ENCODE measurements at regions not wholly inside any gene's neighbourhood (a gene's known extent, or its start where the extent isn't known, plus 50 kb on each side); places are given as distances from the start of the nearest gene placed in this dataset.

DNA sequence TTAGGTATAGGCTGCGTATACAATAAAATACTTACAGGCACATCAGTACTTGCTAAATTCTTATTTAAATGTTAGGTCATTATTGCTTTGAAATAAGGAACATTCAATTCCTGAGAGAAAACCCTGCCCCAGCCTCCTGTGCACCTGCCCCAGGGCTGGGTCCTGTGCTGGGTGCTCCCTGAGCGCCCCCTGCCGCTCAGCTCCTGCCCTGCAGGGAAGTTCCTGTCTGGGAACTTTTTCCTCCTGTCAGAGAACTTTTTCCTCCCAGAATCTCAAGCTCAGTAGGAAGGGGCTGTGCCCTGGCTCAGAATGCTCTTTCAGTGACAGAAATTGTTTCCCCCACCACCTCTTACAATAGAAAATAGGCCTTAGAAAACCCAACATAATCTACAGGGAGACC, 751.1 kb downstream of the TMEM121 start:
- no peaks in the 10 kb centered on the region for H3K36me3 ChIP-seq (ENCODE audit: insufficient read depth, low read length)
- FAIRE-seq (no peak), DNase-seq (ENCODE audit: low read depth) (no peak)
- Mint-ChIP-seq H3K27ac (ENCODE audit: unreplicated experiment) (no peak overlapping the region), H3K27me3 (ENCODE audit: low read depth, unreplicated experiment) (no peaks in the 10 kb centered on the region), H3K9me3 (ENCODE audit: unreplicated experiment) (peaks cover 15% of the 10 kb centered on the region), H3K36me3 (ENCODE audit: low read depth, unreplicated experiment) (no peaks in the 10 kb centered on the region), H3K4me3 (ENCODE audit: unreplicated experiment) (no peak overlapping the region), H3K4me1 (ENCODE audit: low read depth, unreplicated experiment) (no peaks in the 10 kb centered on the region)
- peaks cover 3% of the 10 kb centered on the region for H3K9me3 ChIP-seq (ENCODE audit: insufficient read depth, low read depth, low read length)
- no peak overlapping the region for H3K9ac ChIP-seq (ENCODE audit: low read length)
- TF ChIP-seq EZH2 (IDR thresholded peaks at IDR 0.05; ENCODE audit: insufficient read depth, low read length): no peak
- TF ChIP-seq, protein P1, sequence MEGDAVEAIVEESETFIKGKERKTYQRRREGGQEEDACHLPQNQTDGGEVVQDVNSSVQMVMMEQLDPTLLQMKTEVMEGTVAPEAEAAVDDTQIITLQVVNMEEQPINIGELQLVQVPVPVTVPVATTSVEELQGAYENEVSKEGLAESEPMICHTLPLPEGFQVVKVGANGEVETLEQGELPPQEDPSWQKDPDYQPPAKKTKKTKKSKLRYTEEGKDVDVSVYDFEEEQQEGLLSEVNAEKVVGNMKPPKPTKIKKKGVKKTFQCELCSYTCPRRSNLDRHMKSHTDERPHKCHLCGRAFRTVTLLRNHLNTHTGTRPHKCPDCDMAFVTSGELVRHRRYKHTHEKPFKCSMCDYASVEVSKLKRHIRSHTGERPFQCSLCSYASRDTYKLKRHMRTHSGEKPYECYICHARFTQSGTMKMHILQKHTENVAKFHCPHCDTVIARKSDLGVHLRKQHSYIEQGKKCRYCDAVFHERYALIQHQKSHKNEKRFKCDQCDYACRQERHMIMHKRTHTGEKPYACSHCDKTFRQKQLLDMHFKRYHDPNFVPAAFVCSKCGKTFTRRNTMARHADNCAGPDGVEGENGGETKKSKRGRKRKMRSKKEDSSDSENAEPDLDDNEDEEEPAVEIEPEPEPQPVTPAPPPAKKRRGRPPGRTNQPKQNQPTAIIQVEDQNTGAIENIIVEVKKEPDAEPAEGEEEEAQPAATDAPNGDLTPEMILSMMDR (IDR thresholded peaks at IDR 0.05; ENCODE audit: insufficient read depth, low read depth, low read length): no peak
- no peaks in the 10 kb centered on the region for H3K27me3 ChIP-seq (ENCODE audit: insufficient read depth, low read length)
- no peaks in the 10 kb centered on the region for H4K20me1 ChIP-seq (ENCODE audit: insufficient read depth, low read length)
- no peak overlapping the region for H3K4me3 ChIP-seq (ENCODE audit: insufficient read depth, low read depth, low read length)
- no peak overlapping the region for H2AFZ ChIP-seq (ENCODE audit: low read depth, low read length)
- no peaks in the 10 kb centered on the region for H3K4me1 ChIP-seq (ENCODE audit: insufficient read depth, low read length)
- H3K27ac ChIP-seq (ENCODE audit: low read depth, low read length): no peak overlapping the region
- no peaks in the 10 kb centered on the region for H3K79me2 ChIP-seq (ENCODE audit: insufficient read depth, low read length)
- no peak overlapping the region for H3K4me2 ChIP-seq (ENCODE audit: low read length)

DNA sequence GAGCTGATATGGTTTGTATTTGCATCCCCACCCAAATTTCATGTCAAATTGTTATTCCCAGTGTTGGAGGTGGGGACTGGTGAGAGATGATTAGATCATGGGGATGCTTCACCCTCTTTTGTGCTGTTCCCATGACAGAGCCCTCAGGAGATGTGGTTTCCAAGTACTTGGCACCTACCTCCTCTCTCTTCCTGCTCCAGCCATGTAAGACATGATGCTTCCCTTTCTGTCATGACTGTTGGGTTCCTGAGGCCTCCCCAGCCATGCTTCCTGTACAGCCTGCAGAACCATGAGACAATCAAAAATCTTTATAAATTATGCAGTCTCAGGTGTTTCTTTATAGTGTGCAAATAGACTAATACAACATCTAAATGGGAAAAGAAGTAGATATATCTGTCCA, 754.5 kb downstream of the TMEM121 start:
- no peaks in the 10 kb centered on the region for H3K36me3 Mint-ChIP-seq (ENCODE audit: low read depth, unreplicated experiment)
- FAIRE-seq: no peak
- Histone ChIP-seq H3K4me1 (ENCODE audit: insufficient read depth, low read length) (no peaks in the 10 kb centered on the region), H3K9me3 (ENCODE audit: insufficient read depth, low read depth, low read length) (peaks cover 3% of the 10 kb centered on the region), H4K20me1 (ENCODE audit: insufficient read depth, low read length) (no peaks in the 10 kb centered on the region), H3K27ac (ENCODE audit: low read depth, low read length) (no peak overlapping the region), H3K27me3 (ENCODE audit: insufficient read depth, low read length) (no peaks in the 10 kb centered on the region), H3K79me2 (ENCODE audit: insufficient read depth, low read length) (no peaks in the 10 kb centered on the region), H2AFZ (ENCODE audit: low read depth, low read length) (no peak overlapping the region), H3K9ac (ENCODE audit: low read length) (no peak overlapping the region), H3K4me3 (ENCODE audit: insufficient read depth, low read depth, low read length) (no peak overlapping the region), H3K36me3 (ENCODE audit: insufficient read depth, low read length) (no peaks in the 10 kb centered on the region), H3K4me2 (ENCODE audit: low read length) (no peak overlapping the region)
- no peak for TF ChIP-seq EZH2 (IDR thresholded peaks at IDR 0.05; ENCODE audit: insufficient read depth, low read length)
- TF ChIP-seq, protein P1 (IDR thresholded peaks at IDR 0.05; ENCODE audit: insufficient read depth, low read depth, low read length): no peak
- H3K4me3 Mint-ChIP-seq (ENCODE audit: unreplicated experiment): no peak overlapping the region
- DNase-seq (ENCODE audit: low read depth): no peak
- no peaks in the 10 kb centered on the region for H3K27me3 Mint-ChIP-seq (ENCODE audit: low read depth, unreplicated experiment)
- no peak overlapping the region for H3K27ac Mint-ChIP-seq (ENCODE audit: unreplicated experiment)
- peaks cover 11% of the 10 kb centered on the region for H3K9me3 Mint-ChIP-seq (ENCODE audit: unreplicated experiment)
- no peaks in the 10 kb centered on the region for H3K4me1 Mint-ChIP-seq (ENCODE audit: low read depth, unreplicated experiment)

DNA sequence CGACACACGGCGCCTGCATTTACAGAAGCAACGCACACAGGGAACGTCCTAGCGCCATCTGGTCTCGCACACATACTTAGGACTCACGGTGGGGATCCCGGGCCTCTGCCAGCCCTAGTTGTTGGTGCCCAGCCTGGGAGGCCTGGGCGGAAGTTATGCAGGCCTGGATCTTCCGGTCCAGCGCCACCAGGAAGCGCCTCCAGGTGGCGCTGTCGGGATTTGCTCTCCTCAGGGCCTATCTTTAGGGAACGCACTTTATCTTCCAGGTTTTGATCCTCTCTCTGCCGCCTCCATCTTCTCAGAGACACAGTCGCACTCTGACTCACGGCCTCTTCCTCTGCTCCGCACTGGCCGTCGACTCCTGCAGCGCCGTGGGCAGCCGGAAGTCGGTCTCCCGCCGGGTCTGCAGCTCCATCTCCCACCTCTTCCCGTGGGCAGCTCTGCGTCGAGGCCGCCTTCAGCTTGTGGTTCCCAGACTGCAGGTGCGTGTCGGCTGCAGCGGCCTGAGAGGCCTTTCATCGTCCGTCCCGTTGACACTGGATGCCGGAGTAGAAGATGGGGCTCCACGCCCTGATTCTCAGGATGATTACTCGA, 760.4 kb downstream of the TMEM121 start:
- no peak overlapping the region for H3K4me3 ChIP-seq (ENCODE audit: insufficient read depth, low read depth, low read length)
- H3K27me3 ChIP-seq (ENCODE audit: insufficient read depth, low read length): no peaks in the 10 kb centered on the region
- no peak for FAIRE-seq
- no peak for DNase-seq (ENCODE audit: low read depth)
- H3K4me1 ChIP-seq (ENCODE audit: insufficient read depth, low read length): no peaks in the 10 kb centered on the region
- H4K20me1 ChIP-seq (ENCODE audit: insufficient read depth, low read length): no peaks in the 10 kb centered on the region
- TF ChIP-seq, protein P1 (IDR thresholded peaks at IDR 0.05; ENCODE audit: insufficient read depth, low read depth, low read length): no peak
- no peak for TF ChIP-seq EZH2 (IDR thresholded peaks at IDR 0.05; ENCODE audit: insufficient read depth, low read length)
- no peaks in the 10 kb centered on the region for H3K27me3 Mint-ChIP-seq (ENCODE audit: low read depth, unreplicated experiment)
- peaks cover 9% of the 10 kb centered on the region for H3K9me3 Mint-ChIP-seq (ENCODE audit: unreplicated experiment)
- H3K27ac ChIP-seq (ENCODE audit: low read depth, low read length): no peak overlapping the region
- no peak overlapping the region for H3K27ac Mint-ChIP-seq (ENCODE audit: unreplicated experiment)
- no peaks in the 10 kb centered on the region for H3K9me3 ChIP-seq (ENCODE audit: insufficient read depth, low read depth, low read length)
- no peaks in the 10 kb centered on the region for H3K36me3 Mint-ChIP-seq (ENCODE audit: low read depth, unreplicated experiment)
- H3K4me3 Mint-ChIP-seq (ENCODE audit: unreplicated experiment): no peak overlapping the region
- H2AFZ ChIP-seq (ENCODE audit: low read depth, low read length): no peak overlapping the region
- H3K4me2 ChIP-seq (ENCODE audit: low read length): no peak overlapping the region
- H3K9ac ChIP-seq (ENCODE audit: low read length): no peak overlapping the region
- H3K79me2 ChIP-seq (ENCODE audit: insufficient read depth, low read length): no peaks in the 10 kb centered on the region
- no peaks in the 10 kb centered on the region for H3K36me3 ChIP-seq (ENCODE audit: insufficient read depth, low read length)
- H3K4me1 Mint-ChIP-seq (ENCODE audit: low read depth, unreplicated experiment): no peaks in the 10 kb centered on the region
